H1 (cell line): ENCODE measurements at regions not wholly inside any gene's neighbourhood (a gene's known extent, or its start where the extent isn't known, plus 50 kb on each side); places are given as distances from the start of the nearest gene placed in this dataset.
A peak's percentile ranks its signal among the peaks of the same experiment; 100 is the strongest.

ENCODE experiments used
- CTCF ChIA-PET: fragments of 300-600 bp; sonication (Branson Sonifier 250); formaldehyde crosslinking; loops from one replicate; lab custom pipeline; 2021; ENCODE audit not compliant: partially characterized antibody; lab: Charles Lee
- POLR2A ChIA-PET: fragments of 300-600 bp; sonication (Branson Sonifier 250); formaldehyde crosslinking; loops from one replicate; lab custom pipeline; 2021; ENCODE audit warnings: inconsistent platforms; ENCODE audit not compliant: partially characterized antibody; lab: Charles Lee
- DNase-seq, 2 experiments: peaks; one replicate each; pipeline versions ENCODE4 v3.0.0 to v3.0.0-alpha.2; 2010 to 2022; ENCODE audit warnings: low spot score in 2 of 2, low read depth in 1 of 2, mixed read lengths in 1 of 2
- FAIRE-seq: peaks from 2 replicates; lab custom pipeline; 2011; peaks lifted over from hg19 to GRCh38; lab: Jason Lieb, UNC
- H2AFZ ChIP-seq: 2 replicates; pipeline ENCODE4 v1.8.1; 2012; ENCODE audit warnings: low read length, inconsistent platforms
- H2AK5ac ChIP-seq: 2 replicates; pipeline ENCODE4 v1.6.1; 2013; ENCODE audit warnings: low read depth, low read length
- H2BK120ac ChIP-seq: replicated peaks from 2 replicates; pipeline ENCODE3; 2013; ENCODE audit warnings: low read depth, low read length, inconsistent platforms
- H2BK12ac ChIP-seq: 2 replicates; pipeline ENCODE4 v1.6.1; 2013; ENCODE audit warnings: low read depth, low read length
- H2BK15ac ChIP-seq: 2 replicates; pipeline ENCODE4 v1.6.1; 2013; ENCODE audit warnings: low read length
- H2BK20ac ChIP-seq: 2 replicates; pipeline ENCODE4 v1.6.1; 2013; ENCODE audit warnings: low read length
- H2BK5ac ChIP-seq: 2 replicates; pipeline ENCODE4 v1.6.1; 2013; ENCODE audit warnings: low read depth, low read length
- H3K14ac ChIP-seq: 2 replicates; pipeline ENCODE4 v1.6.1; 2013; ENCODE audit warnings: inconsistent platforms; ENCODE audit not compliant: insufficient read length
- H3K18ac ChIP-seq: 2 replicates; pipeline ENCODE4 v1.6.1; 2013; ENCODE audit warnings: low read length; ENCODE audit errors: extremely low read depth
- H3K23ac ChIP-seq: 2 replicates; pipeline ENCODE4 v1.6.1; 2013; ENCODE audit warnings: inconsistent platforms; ENCODE audit not compliant: insufficient read length
- H3K23me2 ChIP-seq: 2 replicates; pipeline ENCODE4 v1.6.1; 2013; ENCODE audit warnings: low read depth, low read length
- H3K27ac ChIP-seq: 2 replicates; pipeline ENCODE4 v1.6.1; 2011; ENCODE audit warnings: low read depth, low read length, inconsistent platforms
- H3K27me3 ChIP-seq, 4 experiments: replicated peaks in 1 of 4; 1 replicate in 1 of 4; 2 replicates in 3 of 4; pipeline versions ENCODE4 v1.6.1 to v1.8.1; 2011 to 2013; ENCODE audit warnings: low read length in 3 of 4, mild to moderate bottlenecking in 3 of 4, inconsistent platforms in 2 of 4, mixed read lengths in 2 of 4, moderate library complexity in 1 of 4; ENCODE audit not compliant: control insufficient read depth in 3 of 4, insufficient read depth in 3 of 4; ENCODE audit errors: extremely low read depth in 1 of 4
- H3K36me3 ChIP-seq, 4 experiments: 2 replicates each; pipeline versions ENCODE4 v1.6.1 to v1.8.1; 2011 to 2013; ENCODE audit warnings: mild to moderate bottlenecking in 4 of 4, low read length in 3 of 4, moderate library complexity in 2 of 4, control low read depth in 1 of 4, inconsistent platforms in 1 of 4; ENCODE audit not compliant: insufficient read depth in 4 of 4, control insufficient read depth in 2 of 4
- H3K4ac ChIP-seq: replicated peaks from 2 replicates; pipeline ENCODE3; 2013; ENCODE audit warnings: low read length, low read depth, mixed read lengths, inconsistent platforms; ENCODE audit not compliant: insufficient read length
- H3K4me1 ChIP-seq, 4 experiments: replicated peaks in 1 of 4; 1 replicate in 1 of 4; 2 replicates in 3 of 4; pipeline versions ENCODE4 v1.6.1 to v1.8.1; 2011 to 2013; ENCODE audit warnings: low read length in 3 of 4, inconsistent platforms in 2 of 4, mixed read lengths in 1 of 4; ENCODE audit not compliant: insufficient read depth in 4 of 4, control insufficient read depth in 3 of 4
- H3K4me2 ChIP-seq, 2 experiments: 2 replicates each; pipeline versions ENCODE4 v1.6.1 to v1.8.1; 2011 to 2013; ENCODE audit warnings: low read depth in 2 of 2, low read length in 2 of 2, control low read depth in 1 of 2, inconsistent platforms in 1 of 2, mild to moderate bottlenecking in 1 of 2; ENCODE audit not compliant: insufficient read depth in 1 of 2
- H3K4me3 ChIP-seq, 4 experiments: fragments of 200-600, 300-600 bp in 1 of 4; sonication (generic), shearing (Covaris generic), sonication (Bioruptor Twin) in 1 of 4; 2 replicates each; pipeline versions ENCODE4 v1.5.1 to v1.8.1; 2011 to 2016; ENCODE audit warnings: low read length in 4 of 4, low read depth in 3 of 4, control low read depth in 2 of 4, inconsistent platforms in 2 of 4, mild to moderate bottlenecking in 2 of 4, mixed read lengths in 1 of 4, moderate library complexity in 1 of 4; ENCODE audit not compliant: insufficient read depth in 2 of 4; ENCODE audit errors: extremely low read depth in 1 of 4
- H3K56ac ChIP-seq: replicated peaks from 2 replicates; pipeline ENCODE3; 2013; ENCODE audit warnings: low read depth, mild to moderate bottlenecking, mixed read lengths, low read length, inconsistent platforms; ENCODE audit not compliant: insufficient read length
- H3K79me1 ChIP-seq: 2 replicates; pipeline ENCODE4 v1.6.1; 2013; ENCODE audit warnings: low read depth, low read length, control low read depth
- H3K79me2 ChIP-seq, 2 experiments: 2 replicates each; pipeline versions ENCODE4 v1.6.1 to v1.8.1; 2012 to 2013; ENCODE audit warnings: low read length in 2 of 2, mild to moderate bottlenecking in 2 of 2, inconsistent platforms in 1 of 2; ENCODE audit not compliant: insufficient read depth in 2 of 2, control insufficient read depth in 1 of 2
- H3K9ac ChIP-seq, 4 experiments: replicated peaks in 1 of 4; 1 replicate in 1 of 4; 2 replicates in 3 of 4; pipeline versions ENCODE4 v1.6.1 to v1.8.1; 2011 to 2013; ENCODE audit warnings: low read depth in 3 of 4, low read length in 3 of 4, control low read depth in 2 of 4, mild to moderate bottlenecking in 2 of 4, moderate library complexity in 2 of 4, inconsistent platforms in 1 of 4; ENCODE audit errors: extremely low read depth in 1 of 4
- H3K9me3 ChIP-seq, 2 experiments: 2 replicates each; pipeline versions ENCODE4 v1.6.1 to v1.8.1; 2012 to 2013; ENCODE audit warnings: mild to moderate bottlenecking in 2 of 2, moderate library complexity in 2 of 2, control low read depth in 1 of 2, inconsistent platforms in 1 of 2, low read depth in 1 of 2, low read length in 1 of 2, mixed read lengths in 1 of 2; ENCODE audit not compliant: insufficient read depth in 2 of 2
- H4K20me1 ChIP-seq, 2 experiments: replicated peaks in 1 of 2; 2 replicates each; pipeline versions ENCODE3 to v1.8.1; 2011 to 2013; ENCODE audit warnings: inconsistent platforms in 2 of 2, low read length in 2 of 2, mild to moderate bottlenecking in 1 of 2; ENCODE audit not compliant: insufficient read depth in 2 of 2, control insufficient read depth in 1 of 2
- H4K5ac ChIP-seq: 2 replicates; pipeline ENCODE4 v1.6.1; 2013; ENCODE audit warnings: low read length, low read depth, mixed read lengths, inconsistent platforms; ENCODE audit not compliant: insufficient read length
- H4K8ac ChIP-seq: 2 replicates; pipeline ENCODE4 v1.8.0; 2013; ENCODE audit warnings: mild to moderate bottlenecking, moderate library complexity, low read length, inconsistent platforms; ENCODE audit not compliant: insufficient read depth; ENCODE audit errors: extremely low read depth
- H4K91ac ChIP-seq: replicated peaks from 2 replicates; pipeline ENCODE3; 2013; ENCODE audit warnings: low read length, mixed read lengths, inconsistent platforms; ENCODE audit not compliant: insufficient read length
- BCL11A ChIP-seq, 2 experiments: IDR thresholded peaks; one replicate each; pipeline ENCODE4 v1.6.1; 2011; ENCODE audit warnings: low read depth in 2 of 2, low read length in 2 of 2, mild to moderate bottlenecking in 2 of 2
- BRCA1 ChIP-seq: IDR thresholded peaks from 2 replicates; pipeline ENCODE4 v1.6.1; 2012; ENCODE audit warnings: low read depth, low read length, improper control_type of control experiment
- CBX8 ChIP-seq: fragments of 300-800, 300-1000 bp; sonication (generic); IDR thresholded peaks from 2 replicates; pipeline ENCODE4 v1.7.1; 2016; ENCODE audit warnings: low read depth, low read length, borderline replicate concordance
- CTBP2 ChIP-seq: IDR thresholded peaks from 2 replicates; pipeline ENCODE4 v1.7.0; 2011; ENCODE audit warnings: borderline replicate concordance, mild to moderate bottlenecking, moderate library complexity, mixed read lengths, low read length; ENCODE audit not compliant: insufficient read depth, insufficient read length
- EGR1 ChIP-seq: IDR thresholded peaks from 2 replicates; pipeline ENCODE4 v1.6.1; 2011; ENCODE audit warnings: low read depth, low read length, borderline replicate concordance
- JUN ChIP-seq: IDR thresholded peaks from 2 replicates; pipeline ENCODE4 v1.6.1; 2011; ENCODE audit warnings: low read depth, mild to moderate bottlenecking, improper control_type of control experiment, low read length
- KDM1A ChIP-seq: fragments of 200-600, 300-600 bp; sonication (generic); IDR thresholded peaks from 2 replicates; pipeline ENCODE4 v1.7.1; 2016; ENCODE audit warnings: mild to moderate bottlenecking, low read length, borderline replicate concordance
- MAX ChIP-seq: IDR thresholded peaks from 2 replicates; pipeline ENCODE4 v1.6.1; 2012; ENCODE audit warnings: inconsistent platforms
- RFX5 ChIP-seq: IDR thresholded peaks from 2 replicates; pipeline ENCODE4 v1.6.1; 2011; ENCODE audit warnings: low read depth, low read length, improper control_type of control experiment, borderline replicate concordance
- TAF1 ChIP-seq: IDR thresholded peaks from 2 replicates; pipeline ENCODE4 v1.6.1; 2011; ENCODE audit warnings: mild to moderate bottlenecking, low read depth, low read length
- YY1 ChIP-seq: IDR thresholded peaks from 2 replicates; pipeline ENCODE4 v1.6.1; 2011; ENCODE audit warnings: low read depth, mild to moderate bottlenecking, low read length
- ZNF274 ChIP-seq: IDR thresholded peaks from 2 replicates; pipeline ENCODE4 v1.7.0; 2012; ENCODE audit warnings: low read length, borderline replicate concordance; ENCODE audit errors: extremely low read depth
- WGBS, 2 experiments: shearing (Covaris generic) in 1 of 2; methylation state at CpG; one replicate each; pipeline versions ENCODE4 v1.1.6 to v1.1.7; 2013 to 2015; ENCODE audit warnings: low lambda C conversion rate in 2 of 2, mixed read lengths in 2 of 2, inconsistent platforms in 1 of 2, low coverage in 1 of 2, missing lambda C conversion rate in 1 of 2; ENCODE audit not compliant: insufficient replicate concordance in 2 of 2, insufficient coverage in 1 of 2, insufficient read length in 1 of 2; ENCODE audit errors: extremely low coverage in 1 of 2, missing lambda C conversion rate in 1 of 2; 5-methylcytosine and 5-hydroxymethylcytosine counted together

GRCh38 chr4:140219567-140219966 lies 65.6 kb upstream of the MAML3 start:
- DNase-seq (peak in 1 of 2 experiments; percentile 45), FAIRE-seq (no peak)
- no peak overlapping the region for H3K27ac ChIP-seq
- no peak for TF ChIP-seq TAF1
- no peak for TF ChIP-seq KDM1A
- no peak for TF ChIP-seq EGR1
- no peak for TF ChIP-seq ZNF274
- TF ChIP-seq RFX5 = no peak
- no peak for TF ChIP-seq CTBP2
- TF ChIP-seq JUN = no peak
- TF ChIP-seq YY1 = no peak
- no peak for TF ChIP-seq CBX8
- TF ChIP-seq BCL11A (IDR thresholded peaks at IDR 0.05; ENCODE audit: low read depth in 2 of 2, low read length in 2 of 2) = no peak
- TF ChIP-seq MAX = no peak
- no peak for TF ChIP-seq BRCA1

More at GRCh38 chr4:140219567-140219966, 65.6 kb upstream of the MAML3 start:
- Histone ChIP-seq H3K56ac (no peak overlapping the region), H3K4me1 (peaks cover 0 to 10% (median 3%) of the 10 kb centered on the region in 4 experiments; a peak in 4 of 7 replicates), H3K4ac (no peak overlapping the region), H3K14ac (no peak overlapping the region), H2BK15ac (no peak overlapping the region; the same call in 1 of the 2 replicates), H3K36me3 (no peaks in the 10 kb centered on the region), H4K91ac (no peak overlapping the region), H4K20me1 (no peaks in the 10 kb centered on the region), H2AK5ac (no peak overlapping the region), H3K79me1 (no peaks in the 10 kb centered on the region), H3K18ac (no peak overlapping the region; the same call in 1 of the 2 replicates), H4K8ac (no peak overlapping the region), H3K4me3 (no peak overlapping the region), H2AFZ (no peak overlapping the region), H3K4me2 (no peak overlapping the region), H2BK5ac (peak overlapping the region; percentile 92; the same call in 1 of the 2 replicates), H2BK20ac (peak overlapping the region; percentile 66; the same call in 1 of the 2 replicates), H3K27me3 (no peaks in the 10 kb centered on the region), H3K9me3 (no peaks in the 10 kb centered on the region), H3K23ac (no peak overlapping the region), H3K79me2 (no peaks in the 10 kb centered on the region), H2BK120ac (peak overlapping the region; percentile 24), H4K5ac (no peak overlapping the region), H3K23me2 (no peaks in the 10 kb centered on the region), H2BK12ac (no peak overlapping the region; the same call in 1 of the 2 replicates), H3K9ac (no peak overlapping the region)
- WGBS, 2 experiments = 85% methylated on average over 2 of the region's 2 CpGs; no CpG with 5 or more reads in 1 of the 2 experiments
- POLR2A ChIA-PET = interaction anchor here (0.6 to 1.0 kb wide), 2 partner anchors 18 to 1523 kb away, joined by 4 to 5 read pairs; no protein-coding TSS in a partner anchor
- CTCF ChIA-PET = interaction anchor here (1.3 to 1.9 kb wide), 2 partner anchors 15 to 206 kb away, joined by 4 to 5 read pairs; no protein-coding TSS in a partner anchor
